ENCODE measurements at regions not wholly inside any gene's neighbourhood (a gene's known extent, or its start where the extent isn't known, plus 50 kb on each side); places are given as distances from the start of the nearest gene placed in this dataset.

GRCh38 chr6:127030836-127031235 is 87.6 kb upstream of the RSPO3 start:
- Mint-ChIP-seq H3K4me1 (ENCODE audit: unreplicated experiment) (peaks cover 5% of the 10 kb centered on the region), H3K27me3 (no peaks in the 10 kb centered on the region), H3K4me3 (no peak overlapping the region), H3K27ac (no peak overlapping the region), H3K9me3 (no peaks in the 10 kb centered on the region), H3K36me3 (no peaks in the 10 kb centered on the region)
- TF ChIP-seq, protein P1, sequence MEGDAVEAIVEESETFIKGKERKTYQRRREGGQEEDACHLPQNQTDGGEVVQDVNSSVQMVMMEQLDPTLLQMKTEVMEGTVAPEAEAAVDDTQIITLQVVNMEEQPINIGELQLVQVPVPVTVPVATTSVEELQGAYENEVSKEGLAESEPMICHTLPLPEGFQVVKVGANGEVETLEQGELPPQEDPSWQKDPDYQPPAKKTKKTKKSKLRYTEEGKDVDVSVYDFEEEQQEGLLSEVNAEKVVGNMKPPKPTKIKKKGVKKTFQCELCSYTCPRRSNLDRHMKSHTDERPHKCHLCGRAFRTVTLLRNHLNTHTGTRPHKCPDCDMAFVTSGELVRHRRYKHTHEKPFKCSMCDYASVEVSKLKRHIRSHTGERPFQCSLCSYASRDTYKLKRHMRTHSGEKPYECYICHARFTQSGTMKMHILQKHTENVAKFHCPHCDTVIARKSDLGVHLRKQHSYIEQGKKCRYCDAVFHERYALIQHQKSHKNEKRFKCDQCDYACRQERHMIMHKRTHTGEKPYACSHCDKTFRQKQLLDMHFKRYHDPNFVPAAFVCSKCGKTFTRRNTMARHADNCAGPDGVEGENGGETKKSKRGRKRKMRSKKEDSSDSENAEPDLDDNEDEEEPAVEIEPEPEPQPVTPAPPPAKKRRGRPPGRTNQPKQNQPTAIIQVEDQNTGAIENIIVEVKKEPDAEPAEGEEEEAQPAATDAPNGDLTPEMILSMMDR (conservative IDR thresholded peaks at IDR 0.05) = no peak
- no peak for DNase-seq (ENCODE audit: extremely low spot score, unreplicated experiment)

DNA sequence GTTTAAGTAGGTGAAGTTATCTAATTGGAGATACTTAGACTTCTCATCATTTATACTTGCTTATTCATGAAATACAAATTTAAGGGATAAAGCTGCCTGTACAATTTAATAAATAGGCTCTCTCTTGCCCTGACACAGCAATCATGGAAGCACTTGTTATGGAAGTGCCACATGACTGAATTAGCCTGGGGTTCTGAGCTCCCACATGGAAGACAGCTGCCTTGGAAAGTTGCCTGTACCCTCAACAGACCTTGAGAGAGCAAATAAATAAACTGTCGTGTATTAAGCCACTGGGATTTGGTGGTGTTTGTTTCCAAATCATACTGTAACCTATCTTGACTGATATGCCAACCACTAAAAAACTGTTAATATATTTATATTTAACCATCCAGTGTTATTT is 87.0 kb upstream of the RSPO3 start:
- Mint-ChIP-seq H3K27ac (no peak overlapping the region), H3K4me1 (ENCODE audit: unreplicated experiment) (no peaks in the 10 kb centered on the region), H3K4me3 (no peak overlapping the region), H3K9me3 (no peaks in the 10 kb centered on the region), H3K36me3 (no peaks in the 10 kb centered on the region), H3K27me3 (no peaks in the 10 kb centered on the region)
- no peak for DNase-seq (ENCODE audit: extremely low spot score, unreplicated experiment)
- TF ChIP-seq, protein P1 (conservative IDR thresholded peaks at IDR 0.05) = no peak

DNA sequence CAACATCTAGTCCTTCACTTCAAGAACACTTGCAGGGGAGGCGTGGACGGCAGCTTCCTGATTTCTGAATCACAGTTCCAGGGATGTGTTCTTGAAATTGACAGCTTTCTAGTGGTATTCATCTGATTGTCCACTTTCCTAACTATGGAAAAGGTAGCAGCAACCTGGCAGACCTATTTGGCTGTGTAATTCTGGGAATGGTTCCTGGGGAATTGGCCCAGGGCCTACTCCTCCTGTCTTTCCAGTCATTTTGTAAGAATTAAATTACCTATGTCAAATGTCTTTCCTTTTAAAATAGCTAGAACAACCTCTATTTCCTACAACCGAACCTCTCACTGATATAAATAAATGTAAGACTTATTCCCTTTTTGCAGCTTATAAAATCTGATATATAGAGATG is 85.5 kb upstream of the RSPO3 start:
- Mint-ChIP-seq H3K9me3 (no peaks in the 10 kb centered on the region), H3K4me3 (no peak overlapping the region), H3K36me3 (no peaks in the 10 kb centered on the region), H3K27me3 (no peaks in the 10 kb centered on the region), H3K4me1 (ENCODE audit: unreplicated experiment) (no peaks in the 10 kb centered on the region), H3K27ac (no peak overlapping the region)
- no peak for DNase-seq (ENCODE audit: extremely low spot score, unreplicated experiment)
- TF ChIP-seq, protein P1 (conservative IDR thresholded peaks at IDR 0.05) = no peak

DNA sequence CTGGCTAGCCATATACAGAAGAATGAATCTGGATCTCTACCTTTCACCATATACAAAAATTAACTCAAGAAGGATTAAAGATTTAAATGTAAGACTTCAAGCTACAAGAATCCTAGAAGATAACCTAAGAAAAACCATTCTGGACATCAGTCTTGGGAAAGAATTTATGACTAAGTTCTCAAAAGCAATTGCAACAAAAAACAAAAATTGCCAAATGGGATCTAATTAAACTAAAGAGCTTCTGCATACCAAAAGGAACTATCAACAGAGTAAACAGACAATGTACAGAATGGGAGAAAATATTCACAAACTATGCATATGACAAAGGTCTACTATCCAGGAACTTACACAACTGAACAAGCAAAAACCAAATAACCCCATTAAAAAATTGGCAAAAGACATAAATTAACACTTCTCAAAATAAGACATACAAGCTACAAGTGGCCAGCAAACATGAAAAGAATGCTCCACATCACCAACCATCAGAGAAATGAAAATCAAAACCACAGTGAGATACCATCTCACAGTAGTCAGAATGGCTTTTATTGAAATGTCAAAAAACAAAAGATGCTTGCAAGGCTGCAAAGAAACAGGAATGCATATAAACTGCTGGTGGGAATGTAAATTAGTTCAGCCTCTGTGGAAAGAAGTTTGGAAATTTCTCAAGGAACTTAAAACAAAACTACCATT is 66.8 kb upstream of the RSPO3 start:
- H3K4me1 Mint-ChIP-seq (ENCODE audit: unreplicated experiment) = no peaks in the 10 kb centered on the region
- H3K27ac Mint-ChIP-seq = no peak overlapping the region
- H3K9me3 Mint-ChIP-seq = no peaks in the 10 kb centered on the region
- H3K4me3 Mint-ChIP-seq = no peak overlapping the region
- no peaks in the 10 kb centered on the region for H3K27me3 Mint-ChIP-seq
- TF ChIP-seq, protein P1 (conservative IDR thresholded peaks at IDR 0.05) = no peak
- no peaks in the 10 kb centered on the region for H3K36me3 Mint-ChIP-seq
- DNase-seq (ENCODE audit: extremely low spot score, unreplicated experiment) = no peak

GRCh38 chr6:127053032-127053874 is 65.2 kb upstream of the RSPO3 start:
- H3K27ac Mint-ChIP-seq = no peak overlapping the region

More at GRCh38 chr6:127053032-127053874, 65.2 kb upstream of the RSPO3 start:
- Mint-ChIP-seq H3K36me3 (no peaks in the 10 kb centered on the region), H3K9me3 (peaks cover 2% of the 10 kb centered on the region), H3K4me3 (no peak overlapping the region), H3K27me3 (no peaks in the 10 kb centered on the region), H3K4me1 (ENCODE audit: unreplicated experiment) (no peaks in the 10 kb centered on the region)
- TF ChIP-seq, protein P1 (conservative IDR thresholded peaks at IDR 0.05) = no peak
- DNase-seq (ENCODE audit: extremely low spot score, unreplicated experiment) = no peak

All from type B pancreatic cell (in vitro differentiated cells).